ENCODE measurements at regions not wholly inside any gene's neighbourhood (a gene's known extent, or its start where the extent isn't known, plus 50 kb on each side); places are given as distances from the start of the nearest gene placed in this dataset.

GRCh38 chr3:177405191-177405672, 207.9 kb upstream of the TBL1XR1 start (continued):
- TF ChIP-seq, protein P1, sequence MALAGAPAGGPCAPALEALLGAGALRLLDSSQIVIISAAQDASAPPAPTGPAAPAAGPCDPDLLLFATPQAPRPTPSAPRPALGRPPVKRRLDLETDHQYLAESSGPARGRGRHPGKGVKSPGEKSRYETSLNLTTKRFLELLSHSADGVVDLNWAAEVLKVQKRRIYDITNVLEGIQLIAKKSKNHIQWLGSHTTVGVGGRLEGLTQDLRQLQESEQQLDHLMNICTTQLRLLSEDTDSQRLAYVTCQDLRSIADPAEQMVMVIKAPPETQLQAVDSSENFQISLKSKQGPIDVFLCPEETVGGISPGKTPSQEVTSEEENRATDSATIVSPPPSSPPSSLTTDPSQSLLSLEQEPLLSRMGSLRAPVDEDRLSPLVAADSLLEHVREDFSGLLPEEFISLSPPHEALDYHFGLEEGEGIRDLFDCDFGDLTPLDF (CRISPR knock-in tag; IDR thresholded peaks at IDR 0.05): no peak
- no peak for TF ChIP-seq ATF3 (CRISPR knock-in tag; conservative IDR thresholded peaks at IDR 0.05)
- TF ChIP-seq ZNF281 (CRISPR knock-in tag; IDR thresholded peaks at IDR 0.05): no peak
- no peak for TF ChIP-seq SMAD3 (CRISPR knock-in tag; IDR thresholded peaks at IDR 0.05; ENCODE audit: borderline replicate concordance)
- TF ChIP-seq TP53 (CRISPR knock-in tag; IDR thresholded peaks at IDR 0.05): no peak

- peaks cover 12% of the 10 kb centered on the region for H3K36me3 Mint-ChIP-seq
- ATAC-seq: no peak
- TF ChIP-seq ATF2 (CRISPR knock-in tag; IDR thresholded peaks at IDR 0.05; ENCODE audit: borderline replicate concordance, low read depth) (no peak), ESRRA (CRISPR knock-in tag; IDR thresholded peaks at IDR 0.05; ENCODE audit: borderline replicate concordance) (no peak), HMGXB4 (CRISPR knock-in tag; IDR thresholded peaks at IDR 0.05) (no peak), ZNF281 (CRISPR knock-in tag; IDR thresholded peaks at IDR 0.05) (no peak), PRRX2 (CRISPR knock-in tag; IDR thresholded peaks at IDR 0.05) (no peak), E2F5 (CRISPR knock-in tag; IDR thresholded peaks at IDR 0.05) (no peak), ZNF232 (CRISPR knock-in tag; IDR thresholded peaks at IDR 0.05) (no peak), ZNF423 (CRISPR knock-in tag; IDR thresholded peaks at IDR 0.05) (no peak), ATF1 (CRISPR knock-in tag; IDR thresholded peaks at IDR 0.05) (no peak), NFE2L1 (CRISPR knock-in tag; IDR thresholded peaks at IDR 0.05) (no peak), SMAD4 (CRISPR knock-in tag; IDR thresholded peaks at IDR 0.05) (no peak), NR3C1 (CRISPR knock-in tag; conservative IDR thresholded peaks at IDR 0.05; ENCODE audit: low read depth) (no peak)
- TF ChIP-seq, protein P2, sequence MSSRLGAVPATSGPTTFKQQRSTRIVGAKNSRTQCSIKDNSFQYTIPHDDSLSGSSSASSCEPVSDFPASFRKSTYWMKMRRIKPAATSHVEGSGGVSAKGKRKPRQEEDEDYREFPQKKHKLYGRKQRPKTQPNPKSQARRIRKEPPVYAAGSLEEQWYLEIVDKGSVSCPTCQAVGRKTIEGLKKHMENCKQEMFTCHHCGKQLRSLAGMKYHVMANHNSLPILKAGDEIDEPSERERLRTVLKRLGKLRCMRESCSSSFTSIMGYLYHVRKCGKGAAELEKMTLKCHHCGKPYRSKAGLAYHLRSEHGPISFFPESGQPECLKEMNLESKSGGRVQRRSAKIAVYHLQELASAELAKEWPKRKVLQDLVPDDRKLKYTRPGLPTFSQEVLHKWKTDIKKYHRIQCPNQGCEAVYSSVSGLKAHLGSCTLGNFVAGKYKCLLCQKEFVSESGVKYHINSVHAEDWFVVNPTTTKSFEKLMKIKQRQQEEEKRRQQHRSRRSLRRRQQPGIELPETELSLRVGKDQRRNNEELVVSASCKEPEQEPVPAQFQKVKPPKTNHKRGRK (CRISPR knock-in tag; IDR thresholded peaks at IDR 0.05; ENCODE audit: borderline replicate concordance): no peak
- TF ChIP-seq, protein P3, sequence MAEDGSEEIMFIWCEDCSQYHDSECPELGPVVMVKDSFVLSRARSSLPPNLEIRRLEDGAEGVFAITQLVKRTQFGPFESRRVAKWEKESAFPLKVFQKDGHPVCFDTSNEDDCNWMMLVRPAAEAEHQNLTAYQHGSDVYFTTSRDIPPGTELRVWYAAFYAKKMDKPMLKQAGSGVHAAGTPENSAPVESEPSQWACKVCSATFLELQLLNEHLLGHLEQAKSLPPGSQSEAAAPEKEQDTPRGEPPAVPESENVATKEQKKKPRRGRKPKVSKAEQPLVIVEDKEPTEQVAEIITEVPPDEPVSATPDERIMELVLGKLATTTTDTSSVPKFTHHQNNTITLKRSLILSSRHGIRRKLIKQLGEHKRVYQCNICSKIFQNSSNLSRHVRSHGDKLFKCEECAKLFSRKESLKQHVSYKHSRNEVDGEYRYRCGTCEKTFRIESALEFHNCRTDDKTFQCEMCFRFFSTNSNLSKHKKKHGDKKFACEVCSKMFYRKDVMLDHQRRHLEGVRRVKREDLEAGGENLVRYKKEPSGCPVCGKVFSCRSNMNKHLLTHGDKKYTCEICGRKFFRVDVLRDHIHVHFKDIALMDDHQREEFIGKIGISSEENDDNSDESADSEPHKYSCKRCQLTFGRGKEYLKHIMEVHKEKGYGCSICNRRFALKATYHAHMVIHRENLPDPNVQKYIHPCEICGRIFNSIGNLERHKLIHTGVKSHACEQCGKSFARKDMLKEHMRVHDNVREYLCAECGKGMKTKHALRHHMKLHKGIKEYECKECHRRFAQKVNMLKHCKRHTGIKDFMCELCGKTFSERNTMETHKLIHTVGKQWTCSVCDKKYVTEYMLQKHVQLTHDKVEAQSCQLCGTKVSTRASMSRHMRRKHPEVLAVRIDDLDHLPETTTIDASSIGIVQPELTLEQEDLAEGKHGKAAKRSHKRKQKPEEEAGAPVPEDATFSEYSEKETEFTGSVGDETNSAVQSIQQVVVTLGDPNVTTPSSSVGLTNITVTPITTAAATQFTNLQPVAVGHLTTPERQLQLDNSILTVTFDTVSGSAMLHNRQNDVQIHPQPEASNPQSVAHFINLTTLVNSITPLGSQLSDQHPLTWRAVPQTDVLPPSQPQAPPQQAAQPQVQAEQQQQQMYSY (CRISPR knock-in tag; IDR thresholded peaks at IDR 0.05): no peak
Observed at GRCh38 chr3:177410730-177411129, 213.4 kb upstream of the TBL1XR1 start.

More at GRCh38 chr3:177410730-177411129, 213.4 kb upstream of the TBL1XR1 start:
- no peak overlapping the region for H3K4me3 Mint-ChIP-seq
- peaks cover 17% of the 10 kb centered on the region for H3K9me3 Mint-ChIP-seq
- POLR2A ChIA-PET: no interaction called here
- CTCF ChIA-PET: no interaction called here
- no peak overlapping the region for H3K27ac Mint-ChIP-seq
- H3K4me1 Mint-ChIP-seq: peaks cover 16% of the 10 kb centered on the region
- no peak for DNase-seq (ENCODE audit: low spot score)
- no peaks in the 10 kb centered on the region for H3K27me3 Mint-ChIP-seq (ENCODE audit: low read depth)
